EH (cell line): ENCODE measurements at regions not wholly inside any gene's neighbourhood (a gene's known extent, or its start where the extent isn't known, plus 50 kb on each side); places are given as distances from the start of the nearest gene placed in this dataset.

ENCODE experiments used
- DNase-seq: peaks from one replicate; pipeline ENCODE4 v3.0.0-alpha.2; 2015; ENCODE audit warnings: low read depth

- no peak for DNase-seq
These were observed 201.0 kb upstream of the ZNF536 start for GRCh38 chr19:30171138-30171635.

- no peak for DNase-seq
These were observed 200.2 kb upstream of the ZNF536 start for GRCh38 chr19:30171795-30172612.

GRCh38 chr19:30172613-30173242, 199.5 kb upstream of the ZNF536 start:
- no peak for DNase-seq

- no peak for DNase-seq
These were observed 198.4 kb upstream of the ZNF536 start for GRCh38 chr19:30173593-30174356.

DNA sequence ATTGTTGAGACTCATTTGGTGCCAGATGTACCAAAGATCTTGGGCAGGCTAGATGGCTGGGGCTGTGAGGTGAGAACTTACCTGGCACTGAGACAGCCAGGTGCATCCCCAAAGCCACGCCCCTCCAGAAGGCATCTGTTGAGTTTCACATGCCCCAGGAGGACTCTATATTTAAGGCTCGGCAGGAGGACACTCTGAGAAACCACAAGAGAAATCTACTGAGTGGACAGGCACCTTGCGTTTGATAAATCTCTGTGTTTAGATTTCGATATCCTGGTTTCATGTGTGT, 197.9 kb upstream of the ZNF536 start:
- DNase-seq, result no peak

DNA sequence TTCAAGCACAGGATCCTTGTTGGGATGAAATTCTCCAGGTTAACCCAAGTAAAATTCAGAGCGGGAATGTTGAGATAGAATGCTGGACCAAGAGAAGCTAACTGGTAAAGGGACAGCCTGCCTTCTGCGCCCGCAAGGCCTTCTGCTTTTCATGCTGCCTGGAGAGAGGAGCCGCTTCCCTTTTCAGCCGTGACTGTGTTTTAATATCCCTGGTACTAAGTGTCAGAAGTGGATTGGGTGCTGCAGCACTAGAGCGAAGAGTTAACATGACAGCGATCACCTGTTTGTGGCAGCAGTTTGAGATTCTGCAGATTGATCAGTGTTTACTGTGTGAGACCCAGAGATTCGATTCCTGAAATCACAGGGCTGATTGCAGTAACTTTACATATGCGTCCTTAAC, 197.4 kb upstream of the ZNF536 start:
- no peak for DNase-seq

- no peak for DNase-seq
These were observed 196.2 kb upstream of the ZNF536 start for GRCh38 chr19:30175987-30176386.

GRCh38 chr19:30178721-30179402, 193.3 kb upstream of the ZNF536 start:
- no peak for DNase-seq

DNA sequence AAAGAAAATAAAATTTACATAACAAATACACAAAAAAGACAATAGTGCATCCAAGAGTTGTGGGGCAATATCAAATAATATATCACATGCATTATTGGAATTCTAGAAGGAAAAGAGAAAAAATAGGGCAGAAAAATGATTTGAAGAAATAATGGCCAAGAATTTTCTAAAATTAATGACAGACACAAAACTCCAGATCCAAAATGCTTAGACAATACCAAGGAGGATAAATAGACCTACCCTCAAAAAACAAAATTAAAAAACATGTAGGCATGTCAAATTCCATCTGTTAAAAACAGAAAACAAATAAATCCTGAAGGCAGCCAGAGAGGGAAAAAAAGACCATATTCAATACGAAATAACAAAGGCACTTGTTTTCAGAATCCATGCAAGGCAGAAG, 191.5 kb upstream of the ZNF536 start:
- no peak for DNase-seq

- no peak for DNase-seq
These were observed 188.2 kb upstream of the ZNF536 start for GRCh38 chr19:30183807-30184490.

DNA sequence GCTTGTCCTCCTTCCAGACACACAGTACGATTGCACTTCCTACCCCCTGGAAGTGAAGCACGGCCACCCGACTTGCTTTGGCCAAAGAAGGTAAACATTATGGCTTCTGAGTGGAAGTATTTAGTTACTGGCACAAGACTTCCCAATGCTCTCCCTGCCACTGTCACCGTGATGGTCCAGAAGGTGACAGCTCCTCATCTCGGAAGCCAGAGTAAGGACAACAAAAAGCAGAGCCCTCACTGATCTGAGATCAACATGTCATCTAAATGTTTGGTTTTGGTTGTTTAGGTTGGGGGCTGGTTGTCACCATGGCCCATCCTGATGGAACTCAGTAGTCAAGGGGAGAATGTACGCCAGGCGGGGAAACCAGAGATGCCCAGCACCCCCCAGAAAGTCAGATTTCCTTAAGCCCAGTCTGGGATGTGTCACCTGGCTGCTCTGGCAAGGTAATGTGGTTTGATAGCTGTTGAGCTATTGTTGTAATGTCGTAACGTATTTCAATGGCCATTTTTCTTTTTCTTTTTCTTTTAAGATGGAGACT, 170.1 kb upstream of the ZNF536 start:
- no peak for DNase-seq

- no peak for DNase-seq
These were observed 167.5 kb upstream of the ZNF536 start for GRCh38 chr19:30204721-30205120.

DNA sequence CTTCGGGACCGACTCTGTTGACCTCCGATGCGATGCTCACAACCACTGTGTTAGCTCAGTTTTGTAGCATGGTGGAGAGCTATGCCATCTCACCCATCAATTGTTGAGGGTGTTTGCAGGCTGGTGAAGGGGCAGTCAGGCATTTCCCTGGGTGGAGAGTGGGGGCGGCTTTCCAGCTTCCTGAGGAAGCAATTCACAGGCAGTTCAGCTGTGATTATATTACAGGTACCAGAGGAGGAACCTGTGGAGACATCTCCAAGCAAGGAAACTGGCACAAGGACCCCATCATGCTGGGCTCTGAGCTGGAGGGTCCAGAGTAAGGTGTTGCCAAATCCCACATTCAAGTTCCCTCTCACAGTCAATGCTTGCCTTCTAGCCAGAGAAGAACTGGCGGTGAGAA, 166.0 kb upstream of the ZNF536 start:
- DNase-seq, result no peak

GRCh38 chr19:30207357-30207756, 164.8 kb upstream of the ZNF536 start:
- no peak for DNase-seq

DNA sequence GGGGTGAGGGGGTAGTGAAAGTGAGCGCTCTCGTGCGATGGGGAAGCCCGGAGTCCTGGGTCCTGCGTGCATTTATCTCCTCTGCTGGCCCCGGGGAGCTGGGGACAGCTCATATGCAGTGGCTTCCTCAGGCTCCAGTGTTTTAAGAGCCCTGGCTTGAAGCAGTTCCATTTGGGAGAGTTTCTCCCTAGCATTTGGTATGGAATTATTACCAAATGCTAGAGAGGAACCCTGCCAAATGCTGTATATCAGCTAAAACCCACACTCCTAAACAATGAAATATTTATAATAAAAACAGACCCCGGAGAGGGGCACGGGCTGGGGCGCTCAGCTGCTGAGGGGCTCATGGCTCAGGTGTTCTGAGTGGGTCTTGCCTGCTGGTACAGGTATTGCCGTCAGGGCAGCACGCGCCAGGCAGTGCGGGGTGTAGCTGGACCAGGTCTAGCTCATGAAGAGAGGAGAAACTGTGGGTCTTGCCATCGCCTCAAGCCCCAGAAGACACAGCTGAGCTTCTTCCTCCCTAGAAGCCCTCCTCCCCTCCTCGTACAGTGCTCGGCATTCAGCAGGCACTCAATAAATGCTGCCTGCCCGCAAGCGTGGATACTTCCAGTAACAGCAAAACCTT, 163.6 kb upstream of the ZNF536 start:
- no peak for DNase-seq

- no peak for DNase-seq
These were observed 162.3 kb upstream of the ZNF536 start for GRCh38 chr19:30209617-30210600.

DNA sequence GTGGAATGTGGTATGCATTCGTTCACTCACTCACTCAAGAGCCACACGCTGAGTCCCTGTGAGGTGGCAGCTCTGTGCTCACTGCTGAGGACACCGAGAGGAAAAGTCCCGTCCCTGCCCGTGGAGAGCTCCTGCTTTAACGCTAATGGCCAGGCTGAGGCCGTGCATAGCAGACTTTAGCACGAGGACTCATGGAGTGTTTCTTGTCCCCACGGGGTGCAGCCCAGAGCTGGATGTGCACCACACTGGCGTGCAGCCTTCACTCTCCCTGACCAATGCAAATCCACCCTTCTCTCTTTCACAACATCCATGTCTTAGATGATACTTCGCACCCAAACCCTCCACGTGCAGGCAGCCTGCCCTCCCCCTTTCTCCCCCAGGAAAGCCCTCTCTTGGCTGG, 159.6 kb upstream of the ZNF536 start:
- no peak for DNase-seq

GRCh38 chr19:30214651-30215051, 157.5 kb upstream of the ZNF536 start:
- DNase-seq, result no peak

DNA sequence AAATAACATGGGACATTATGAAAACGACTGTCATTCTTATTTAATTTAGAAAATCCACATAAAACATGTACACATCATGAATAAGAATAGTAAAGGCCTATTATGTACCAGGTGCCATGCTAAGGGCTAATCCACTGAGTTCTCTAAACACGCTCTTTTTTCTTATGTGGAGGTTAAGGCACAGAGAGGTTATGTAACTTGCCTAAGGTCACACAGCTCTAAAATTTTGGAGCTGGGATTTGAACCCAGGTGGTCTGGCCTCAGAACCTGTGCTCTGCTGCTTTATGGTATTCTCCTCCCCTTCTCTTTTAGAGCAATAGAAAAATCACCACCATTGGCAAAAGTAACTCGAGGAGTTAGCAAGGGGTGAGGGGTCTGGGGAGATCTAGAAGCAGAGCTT, 156.9 kb upstream of the ZNF536 start:
- DNase-seq, result no peak

DNA sequence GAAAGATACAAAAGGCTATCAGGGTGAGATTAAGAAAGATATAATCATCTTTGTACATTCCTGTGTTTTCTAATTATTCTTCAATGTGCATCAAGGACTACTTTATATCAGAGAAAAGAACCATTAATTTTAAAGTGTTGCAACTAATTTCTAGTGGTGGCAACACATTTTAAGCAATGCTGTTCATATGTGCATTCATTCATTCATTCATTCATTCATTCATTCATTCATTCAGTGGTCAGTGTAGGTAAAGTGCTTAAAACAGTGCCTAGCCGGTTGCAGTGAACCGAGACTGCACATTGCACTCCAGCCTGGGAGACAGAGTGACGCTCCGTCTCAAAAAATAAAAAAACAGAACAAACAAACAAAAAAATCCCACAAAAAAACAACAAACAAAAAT, 155.7 kb upstream of the ZNF536 start:
- no peak for DNase-seq
